ENCODE measurements at regions not wholly inside any gene's neighbourhood (a gene's known extent, or its start where the extent isn't known, plus 50 kb on each side); places are given as distances from the start of the nearest gene placed in this dataset.

- H3K4me1 ChIP-seq (ENCODE audit: control insufficient read depth in 2 of 2, insufficient read depth in 2 of 2, low read length in 2 of 2): no peaks in the 10 kb centered on the region
- H3K36me3 ChIP-seq (ENCODE audit: control insufficient read depth in 2 of 2, insufficient read depth in 2 of 2, low read length in 2 of 2): no peaks in the 10 kb centered on the region
- H3K4me3 ChIP-seq (ENCODE audit: low read length in 2 of 2): no peak overlapping the region
- no peaks in the 10 kb centered on the region for H3K9me3 ChIP-seq (ENCODE audit: control insufficient read depth in 2 of 2, low read length in 2 of 2)
- H3K27ac ChIP-seq (ENCODE audit: low read depth in 2 of 2, low read length in 2 of 2): no peak overlapping the region
- H3K9ac ChIP-seq (ENCODE audit: low read depth in 1 of 2, low read length in 2 of 2): no peak overlapping the region
- H3K27me3 ChIP-seq (ENCODE audit: control insufficient read depth in 2 of 2, insufficient read depth in 2 of 2, low read length in 2 of 2): no peaks in the 10 kb centered on the region
Observed at GRCh38 chr4:116385583-116385982, 699.8 kb downstream of the TRAM1L1 start.

GRCh38 chr4:116374815-116375214 lies 710.6 kb downstream of the TRAM1L1 start:
- no peak overlapping the region for H3K4me3 ChIP-seq (ENCODE audit: low read length in 2 of 2)
- H3K36me3 ChIP-seq (ENCODE audit: control insufficient read depth in 2 of 2, insufficient read depth in 2 of 2, low read length in 2 of 2): no peaks in the 10 kb centered on the region
- H3K27me3 ChIP-seq (ENCODE audit: control insufficient read depth in 2 of 2, insufficient read depth in 2 of 2, low read length in 2 of 2): no peaks in the 10 kb centered on the region
- no peak overlapping the region for H3K9ac ChIP-seq (ENCODE audit: low read depth in 1 of 2, low read length in 2 of 2)
- H3K4me1 ChIP-seq (ENCODE audit: control insufficient read depth in 2 of 2, insufficient read depth in 2 of 2, low read length in 2 of 2): no peaks in the 10 kb centered on the region
- no peak overlapping the region for H3K27ac ChIP-seq (ENCODE audit: low read depth in 2 of 2, low read length in 2 of 2)
- H3K9me3 ChIP-seq (ENCODE audit: control insufficient read depth in 2 of 2, low read length in 2 of 2): no peaks in the 10 kb centered on the region

GRCh38 chr4:116362583-116362982 lies 722.8 kb downstream of the TRAM1L1 start:
- Histone ChIP-seq H3K9me3 (ENCODE audit: control insufficient read depth in 2 of 2, low read length in 2 of 2) (no peaks in the 10 kb centered on the region), H3K36me3 (ENCODE audit: control insufficient read depth in 2 of 2, insufficient read depth in 2 of 2, low read length in 2 of 2) (no peaks in the 10 kb centered on the region), H3K27me3 (ENCODE audit: control insufficient read depth in 2 of 2, insufficient read depth in 2 of 2, low read length in 2 of 2) (no peaks in the 10 kb centered on the region), H3K27ac (ENCODE audit: low read depth in 2 of 2, low read length in 2 of 2) (no peak overlapping the region), H3K9ac (ENCODE audit: low read depth in 1 of 2, low read length in 2 of 2) (no peak overlapping the region), H3K4me3 (ENCODE audit: low read length in 2 of 2) (no peak overlapping the region), H3K4me1 (ENCODE audit: control insufficient read depth in 2 of 2, insufficient read depth in 2 of 2, low read length in 2 of 2) (no peaks in the 10 kb centered on the region)

GRCh38 chr4:116361790-116362189 lies 723.6 kb downstream of the TRAM1L1 start:
- no peaks in the 10 kb centered on the region for H3K27me3 ChIP-seq (ENCODE audit: control insufficient read depth in 2 of 2, insufficient read depth in 2 of 2, low read length in 2 of 2)
- no peak overlapping the region for H3K27ac ChIP-seq (ENCODE audit: low read depth in 2 of 2, low read length in 2 of 2)
- H3K4me1 ChIP-seq (ENCODE audit: control insufficient read depth in 2 of 2, insufficient read depth in 2 of 2, low read length in 2 of 2): no peaks in the 10 kb centered on the region
- H3K9ac ChIP-seq (ENCODE audit: low read depth in 1 of 2, low read length in 2 of 2): no peak overlapping the region
- H3K4me3 ChIP-seq (ENCODE audit: low read length in 2 of 2): no peak overlapping the region
- H3K9me3 ChIP-seq (ENCODE audit: control insufficient read depth in 2 of 2, low read length in 2 of 2): no peaks in the 10 kb centered on the region
- H3K36me3 ChIP-seq (ENCODE audit: control insufficient read depth in 2 of 2, insufficient read depth in 2 of 2, low read length in 2 of 2): no peaks in the 10 kb centered on the region

GRCh38 chr4:116358633-116359222 lies 726.6 kb downstream of the TRAM1L1 start:
- H3K27ac ChIP-seq (ENCODE audit: low read depth in 2 of 2, low read length in 2 of 2): no peak overlapping the region
- H3K36me3 ChIP-seq (ENCODE audit: control insufficient read depth in 2 of 2, insufficient read depth in 2 of 2, low read length in 2 of 2): no peaks in the 10 kb centered on the region
- no peaks in the 10 kb centered on the region for H3K4me1 ChIP-seq (ENCODE audit: control insufficient read depth in 2 of 2, insufficient read depth in 2 of 2, low read length in 2 of 2)
- H3K9ac ChIP-seq (ENCODE audit: low read depth in 1 of 2, low read length in 2 of 2): no peak overlapping the region
- H3K4me3 ChIP-seq (ENCODE audit: low read length in 2 of 2): no peak overlapping the region
- H3K9me3 ChIP-seq (ENCODE audit: control insufficient read depth in 2 of 2, low read length in 2 of 2): no peaks in the 10 kb centered on the region
- no peaks in the 10 kb centered on the region for H3K27me3 ChIP-seq (ENCODE audit: control insufficient read depth in 2 of 2, insufficient read depth in 2 of 2, low read length in 2 of 2)

GRCh38 chr4:116357758-116358157 lies 727.6 kb downstream of the TRAM1L1 start:
- Histone ChIP-seq H3K9ac (ENCODE audit: low read depth in 1 of 2, low read length in 2 of 2) (no peak overlapping the region), H3K9me3 (ENCODE audit: control insufficient read depth in 2 of 2, low read length in 2 of 2) (no peaks in the 10 kb centered on the region), H3K27ac (ENCODE audit: low read depth in 2 of 2, low read length in 2 of 2) (no peak overlapping the region), H3K27me3 (ENCODE audit: control insufficient read depth in 2 of 2, insufficient read depth in 2 of 2, low read length in 2 of 2) (no peaks in the 10 kb centered on the region), H3K4me3 (ENCODE audit: low read length in 2 of 2) (no peak overlapping the region), H3K4me1 (ENCODE audit: control insufficient read depth in 2 of 2, insufficient read depth in 2 of 2, low read length in 2 of 2) (no peaks in the 10 kb centered on the region), H3K36me3 (ENCODE audit: control insufficient read depth in 2 of 2, insufficient read depth in 2 of 2, low read length in 2 of 2) (no peaks in the 10 kb centered on the region)

- Histone ChIP-seq H3K9ac (ENCODE audit: low read depth in 1 of 2, low read length in 2 of 2) (no peak overlapping the region), H3K4me3 (ENCODE audit: low read length in 2 of 2) (no peak overlapping the region), H3K27ac (ENCODE audit: low read depth in 2 of 2, low read length in 2 of 2) (no peak overlapping the region), H3K36me3 (ENCODE audit: control insufficient read depth in 2 of 2, insufficient read depth in 2 of 2, low read length in 2 of 2) (no peaks in the 10 kb centered on the region), H3K4me1 (ENCODE audit: control insufficient read depth in 2 of 2, insufficient read depth in 2 of 2, low read length in 2 of 2) (no peaks in the 10 kb centered on the region), H3K9me3 (ENCODE audit: control insufficient read depth in 2 of 2, low read length in 2 of 2) (no peaks in the 10 kb centered on the region), H3K27me3 (ENCODE audit: control insufficient read depth in 2 of 2, insufficient read depth in 2 of 2, low read length in 2 of 2) (no peaks in the 10 kb centered on the region)
Observed at GRCh38 chr4:116346750-116347149, 738.6 kb downstream of the TRAM1L1 start.

- H3K36me3 ChIP-seq (ENCODE audit: control insufficient read depth in 2 of 2, insufficient read depth in 2 of 2, low read length in 2 of 2): no peaks in the 10 kb centered on the region
- H3K4me3 ChIP-seq (ENCODE audit: low read length in 2 of 2): no peak overlapping the region
- no peak overlapping the region for H3K9ac ChIP-seq (ENCODE audit: low read depth in 1 of 2, low read length in 2 of 2)
- no peaks in the 10 kb centered on the region for H3K9me3 ChIP-seq (ENCODE audit: control insufficient read depth in 2 of 2, low read length in 2 of 2)
- H3K4me1 ChIP-seq (ENCODE audit: control insufficient read depth in 2 of 2, insufficient read depth in 2 of 2, low read length in 2 of 2): no peaks in the 10 kb centered on the region
- H3K27ac ChIP-seq (ENCODE audit: low read depth in 2 of 2, low read length in 2 of 2): no peak overlapping the region
- H3K27me3 ChIP-seq (ENCODE audit: control insufficient read depth in 2 of 2, insufficient read depth in 2 of 2, low read length in 2 of 2): no peaks in the 10 kb centered on the region
Observed at GRCh38 chr4:116343809-116344208, 741.6 kb downstream of the TRAM1L1 start.

GRCh38 chr4:116342143-116342542 lies 743.2 kb downstream of the TRAM1L1 start:
- no peaks in the 10 kb centered on the region for H3K4me1 ChIP-seq (ENCODE audit: control insufficient read depth in 2 of 2, insufficient read depth in 2 of 2, low read length in 2 of 2)
- no peaks in the 10 kb centered on the region for H3K27me3 ChIP-seq (ENCODE audit: control insufficient read depth in 2 of 2, insufficient read depth in 2 of 2, low read length in 2 of 2)
- no peak overlapping the region for H3K9ac ChIP-seq (ENCODE audit: low read depth in 1 of 2, low read length in 2 of 2)
- no peaks in the 10 kb centered on the region for H3K9me3 ChIP-seq (ENCODE audit: control insufficient read depth in 2 of 2, low read length in 2 of 2)
- no peaks in the 10 kb centered on the region for H3K36me3 ChIP-seq (ENCODE audit: control insufficient read depth in 2 of 2, insufficient read depth in 2 of 2, low read length in 2 of 2)
- H3K4me3 ChIP-seq (ENCODE audit: low read length in 2 of 2): no peak overlapping the region
- H3K27ac ChIP-seq (ENCODE audit: low read depth in 2 of 2, low read length in 2 of 2): no peak overlapping the region

GRCh38 chr4:116332508-116332907 lies 752.9 kb downstream of the TRAM1L1 start:
- Histone ChIP-seq H3K9me3 (ENCODE audit: control insufficient read depth in 2 of 2, low read length in 2 of 2) (no peaks in the 10 kb centered on the region), H3K36me3 (ENCODE audit: control insufficient read depth in 2 of 2, insufficient read depth in 2 of 2, low read length in 2 of 2) (no peaks in the 10 kb centered on the region), H3K4me1 (ENCODE audit: control insufficient read depth in 2 of 2, insufficient read depth in 2 of 2, low read length in 2 of 2) (no peaks in the 10 kb centered on the region), H3K9ac (ENCODE audit: low read depth in 1 of 2, low read length in 2 of 2) (no peak overlapping the region), H3K4me3 (ENCODE audit: low read length in 2 of 2) (no peak overlapping the region), H3K27ac (ENCODE audit: low read depth in 2 of 2, low read length in 2 of 2) (no peak overlapping the region), H3K27me3 (ENCODE audit: control insufficient read depth in 2 of 2, insufficient read depth in 2 of 2, low read length in 2 of 2) (no peaks in the 10 kb centered on the region)
